NOMO-1 (cell line): ENCODE measurements at regions not wholly inside any gene's neighbourhood (a gene's known extent, or its start where the extent isn't known, plus 50 kb on each side); places are given as distances from the start of the nearest gene placed in this dataset.

Experiments used
- DNase-seq, 2 experiments: peaks; one replicate each; lab custom pipeline; 2025; ENCODE audit not compliant: unreplicated experiment in 2 of 2; lab: John Stamatoyannopoulos, UW

DNA sequence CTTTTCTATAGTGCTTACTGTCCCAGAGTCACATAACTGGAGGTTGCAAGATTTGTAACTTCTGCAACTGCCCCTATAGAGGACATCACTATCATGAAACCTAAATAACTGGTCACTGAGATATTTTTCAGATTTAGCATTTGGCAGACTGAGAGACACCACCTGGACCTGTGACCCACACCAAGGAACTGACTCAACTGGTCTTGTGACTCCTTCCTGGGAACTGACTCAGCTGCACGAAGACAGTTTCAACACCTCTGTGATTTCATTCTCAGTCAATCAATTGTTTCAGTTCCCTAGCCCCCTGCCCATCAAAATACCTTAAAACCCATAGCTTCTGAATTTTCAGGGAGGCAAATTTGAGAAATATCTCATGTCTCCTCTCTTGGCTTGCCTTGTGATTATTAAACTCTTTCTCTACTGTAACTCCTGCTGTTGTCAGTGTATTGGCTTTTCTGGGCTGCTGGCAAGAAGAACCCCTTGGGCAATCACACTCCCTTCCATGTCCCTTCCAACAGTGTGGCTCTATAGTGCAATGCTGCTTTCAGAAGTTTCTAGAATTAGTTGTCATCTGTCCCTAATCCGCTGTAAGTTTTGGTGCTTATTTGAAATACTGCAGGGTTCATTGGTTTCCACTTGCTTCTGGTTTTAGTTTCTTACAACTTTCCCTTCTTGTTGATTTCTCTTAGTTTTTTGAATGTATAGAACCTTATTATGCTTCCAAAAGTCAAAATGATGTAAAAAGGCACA is 127.8 kb upstream of the ADCY1 start:
- DNase-seq: no peak

- DNase-seq: no peak
Observed at GRCh38 chr7:45447296-45447695, 126.9 kb upstream of the ADCY1 start.

- no peak for DNase-seq
Observed at GRCh38 chr7:45450571-45451204, 123.5 kb upstream of the ADCY1 start.

DNA sequence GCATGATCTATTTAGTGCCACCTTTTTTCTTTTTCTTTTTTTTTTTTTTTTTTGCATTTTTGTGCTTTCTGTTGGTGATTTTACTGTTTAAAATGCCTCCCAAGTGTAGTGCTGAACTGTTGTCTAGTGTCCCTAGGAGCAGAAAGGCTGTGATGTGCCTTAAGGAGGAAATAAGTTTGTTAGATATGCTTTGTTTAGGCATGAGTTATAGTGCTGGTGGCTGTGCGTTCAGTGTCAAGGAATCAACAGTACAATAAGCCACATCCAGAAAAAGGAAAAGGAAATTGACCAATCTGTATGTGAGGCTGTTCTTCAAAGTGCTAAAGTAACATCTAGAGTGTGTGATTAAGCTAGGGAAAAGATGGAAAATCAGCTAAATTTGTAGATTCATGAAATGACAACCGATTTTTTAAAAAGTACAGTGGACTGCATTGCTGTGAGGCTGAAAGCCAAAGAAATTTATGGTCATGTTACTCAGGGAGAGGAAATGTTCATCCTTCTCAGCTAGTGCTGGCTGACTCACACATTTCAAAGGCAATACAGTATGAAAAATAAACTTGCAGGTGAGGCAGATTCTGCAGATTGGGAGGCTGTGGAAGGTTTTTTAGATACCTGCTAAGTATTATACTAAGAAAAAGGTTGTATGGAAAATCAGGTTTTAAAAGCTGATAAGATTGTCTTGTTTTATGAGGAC is 122.7 kb upstream of the ADCY1 start:
- peak in 1 of 2 experiments; percentile 33 for DNase-seq

- no peak for DNase-seq
Observed at GRCh38 chr7:45454771-45455170, 119.4 kb upstream of the ADCY1 start.

DNA sequence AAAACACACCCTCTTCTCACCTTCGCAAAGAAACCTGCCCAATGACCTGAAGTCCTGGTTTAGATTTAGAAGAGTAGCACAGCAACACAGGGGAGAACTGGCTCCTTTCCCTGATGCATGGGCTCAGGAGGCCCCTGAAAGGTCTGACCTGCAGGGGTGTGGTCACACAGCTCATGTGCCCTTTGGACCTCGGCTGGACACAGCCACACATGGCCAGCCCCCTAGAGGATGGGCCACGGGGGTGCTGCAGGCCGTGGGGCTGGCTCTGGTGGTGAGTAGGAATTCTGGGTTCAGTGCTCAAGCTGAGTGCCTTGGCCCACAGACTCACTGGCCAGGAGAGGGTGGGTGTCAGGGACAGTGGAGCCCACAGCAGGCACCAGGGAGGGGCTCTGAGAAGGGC is 118.5 kb upstream of the ADCY1 start:
- DNase-seq: no peak

DNA sequence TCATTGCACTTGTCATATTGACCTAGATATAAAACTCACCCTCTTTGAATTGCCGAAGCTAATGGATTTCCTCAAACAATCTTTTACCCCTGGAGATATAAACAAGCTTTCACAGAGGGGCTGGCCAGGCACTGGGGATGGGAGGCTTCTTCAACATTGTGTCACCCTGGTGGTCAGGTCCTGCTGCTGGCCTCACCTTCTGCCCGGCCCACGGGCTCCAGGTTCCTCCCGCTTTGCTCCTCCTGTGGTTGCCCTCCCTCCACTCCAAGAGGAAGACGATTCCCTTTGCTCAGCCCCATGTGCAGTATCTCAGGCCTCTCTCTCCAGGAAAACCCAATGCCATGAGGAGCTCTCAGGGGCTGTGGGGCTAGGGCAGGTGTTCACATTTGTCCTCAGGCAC is 118.1 kb upstream of the ADCY1 start:
- no peak for DNase-seq

DNA sequence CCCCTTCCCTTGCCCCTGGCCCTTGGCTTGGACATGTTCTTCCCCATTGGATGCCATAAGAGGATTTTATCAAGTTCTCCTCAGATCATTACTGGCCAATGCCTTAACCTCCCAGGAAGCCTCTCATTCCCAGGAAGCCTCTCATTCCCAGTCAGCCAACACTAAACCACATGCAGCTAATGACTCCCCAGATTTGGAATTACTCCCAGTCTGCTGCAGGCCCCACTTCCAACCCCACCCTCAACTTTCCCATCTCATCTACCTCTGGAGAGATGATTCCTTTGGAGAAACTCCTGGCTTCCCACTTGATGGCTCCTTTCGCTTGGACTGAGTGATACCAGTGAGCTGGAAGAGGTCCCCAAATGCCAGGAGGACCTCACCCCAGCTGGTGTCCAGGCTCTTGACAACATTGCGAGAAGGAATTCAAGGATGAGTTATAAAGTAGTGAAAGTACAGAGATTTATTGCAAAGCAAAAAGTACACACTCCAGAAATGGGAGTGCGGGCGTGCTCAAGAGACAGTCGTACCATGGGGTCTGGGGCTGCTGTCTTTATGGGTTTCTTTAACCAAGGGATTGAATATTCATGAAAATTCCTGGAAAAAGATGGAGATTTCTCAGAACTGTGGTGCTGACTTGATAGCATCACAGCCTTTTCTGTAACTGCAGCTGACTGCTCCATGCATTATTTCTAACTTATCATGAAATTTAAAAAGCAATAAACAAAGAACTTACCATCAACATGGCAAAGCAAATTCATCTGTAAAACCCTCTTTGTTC is 117.2 kb upstream of the ADCY1 start:
- DNase-seq: no peak

DNA sequence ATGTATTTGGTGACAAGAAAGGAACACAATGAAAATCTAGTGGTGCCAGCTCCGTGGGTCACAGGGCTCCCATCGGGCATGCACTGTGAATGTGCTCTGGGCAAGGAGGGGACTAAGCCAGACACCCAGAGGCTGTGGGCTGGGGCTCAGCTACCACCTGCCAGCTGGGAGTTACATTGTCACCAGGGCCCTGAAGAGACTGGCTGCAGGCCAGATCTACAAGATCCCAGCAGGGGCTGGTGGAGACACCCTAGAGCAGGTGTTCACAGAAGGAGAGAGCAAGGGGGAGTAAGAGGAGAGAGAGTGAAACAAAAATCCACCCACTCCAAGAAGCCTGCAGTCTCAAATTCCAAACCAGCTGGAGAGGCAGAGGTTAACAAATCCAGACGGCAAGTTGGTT is 116.6 kb upstream of the ADCY1 start:
- no peak for DNase-seq

DNA sequence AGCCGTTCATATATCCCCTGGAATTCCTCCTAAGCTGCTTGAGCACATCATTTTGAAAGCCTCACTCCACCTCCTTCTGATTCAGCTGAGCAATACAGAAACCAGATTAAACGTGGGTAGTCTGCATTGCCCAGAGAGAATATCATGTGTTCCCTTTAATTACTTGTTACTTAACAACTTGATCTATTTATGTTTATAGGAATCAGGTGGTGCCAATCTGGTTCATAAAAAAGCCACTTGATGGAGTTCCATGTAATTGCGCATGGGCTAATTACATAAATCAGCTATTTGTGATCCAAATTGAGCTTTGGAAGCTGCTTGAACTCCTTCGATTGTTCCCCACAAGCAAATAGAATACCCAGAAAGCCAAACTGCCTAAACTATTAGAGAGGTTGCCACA is 114.7 kb upstream of the ADCY1 start:
- DNase-seq: no peak

DNA sequence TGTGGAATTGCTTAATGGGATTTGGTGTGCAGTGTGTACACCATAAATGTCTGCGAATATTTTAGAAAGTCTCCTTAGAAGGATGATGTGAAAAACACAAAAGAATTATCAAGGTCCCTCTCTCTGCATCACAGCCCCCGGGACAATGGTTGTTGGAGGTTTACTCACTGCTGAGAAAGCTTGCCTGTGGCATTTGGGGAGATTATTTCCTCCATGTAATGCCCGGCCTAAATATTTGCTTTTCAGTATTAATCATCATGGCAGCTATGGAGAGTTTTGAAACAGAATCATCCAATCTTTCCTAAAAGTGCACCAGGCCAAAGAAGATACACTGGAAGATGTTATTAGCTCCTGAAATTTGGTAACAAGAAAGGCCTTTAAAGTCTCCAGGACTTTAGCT is 113.8 kb upstream of the ADCY1 start:
- no peak for DNase-seq

- DNase-seq: no peak
Observed at GRCh38 chr7:45461026-45461425, 113.1 kb upstream of the ADCY1 start.

DNA sequence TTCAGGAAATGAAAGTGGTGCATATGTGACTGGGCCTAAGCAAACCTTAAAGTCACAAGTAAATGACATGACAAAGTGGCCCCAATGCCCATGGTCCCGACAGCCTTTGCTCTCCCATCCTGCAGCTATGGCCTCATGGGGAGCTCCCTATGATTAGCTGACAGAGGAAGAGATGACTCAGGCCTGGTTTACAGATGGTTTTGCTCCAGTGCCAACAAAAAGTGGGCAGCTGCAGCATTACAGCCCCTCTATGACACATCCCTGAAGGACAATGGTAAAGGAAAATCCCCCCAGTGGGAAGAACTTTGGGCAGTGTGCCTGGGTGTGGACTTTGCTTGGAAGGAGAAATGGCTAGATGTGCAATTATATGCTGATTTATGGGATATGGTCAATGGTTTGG is 105.1 kb upstream of the ADCY1 start:
- DNase-seq: no peak

DNA sequence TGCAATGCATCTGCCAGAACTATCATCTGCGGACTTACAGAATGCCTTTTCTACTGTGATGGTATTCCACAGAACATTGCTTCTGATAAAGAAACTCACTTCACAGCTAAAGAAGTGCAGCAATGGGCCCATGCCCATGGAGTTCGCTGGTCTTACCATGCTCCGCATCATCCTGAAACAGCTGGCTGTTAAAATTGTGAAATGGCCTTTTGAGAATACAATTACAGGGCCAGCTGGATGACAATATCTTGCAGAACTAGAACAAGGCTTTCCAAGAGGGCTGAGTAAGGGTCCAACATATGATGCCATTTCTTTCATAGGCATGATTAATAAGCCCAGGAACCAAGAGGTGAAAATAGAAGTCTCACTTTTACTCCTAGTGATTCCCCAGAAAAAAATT is 104.1 kb upstream of the ADCY1 start:
- no peak for DNase-seq

DNA sequence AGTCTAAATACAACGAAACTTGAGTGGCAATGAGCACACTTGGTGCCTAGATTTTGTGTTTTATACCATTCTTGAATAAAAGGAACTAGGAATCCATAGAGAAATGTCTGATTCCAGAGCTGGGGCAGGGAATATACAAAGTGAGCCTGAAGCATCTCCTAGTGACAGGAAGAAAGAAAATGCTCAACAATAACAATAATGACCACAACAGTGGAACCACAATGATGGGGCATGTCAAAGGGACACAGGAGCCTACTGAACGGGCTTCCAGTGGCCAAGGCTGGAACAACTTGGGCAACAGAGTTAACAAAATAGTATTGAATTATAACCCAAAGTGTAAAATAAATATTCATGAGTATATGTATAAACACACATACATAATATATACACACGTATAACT is 94.4 kb upstream of the ADCY1 start:
- DNase-seq: no peak

DNA sequence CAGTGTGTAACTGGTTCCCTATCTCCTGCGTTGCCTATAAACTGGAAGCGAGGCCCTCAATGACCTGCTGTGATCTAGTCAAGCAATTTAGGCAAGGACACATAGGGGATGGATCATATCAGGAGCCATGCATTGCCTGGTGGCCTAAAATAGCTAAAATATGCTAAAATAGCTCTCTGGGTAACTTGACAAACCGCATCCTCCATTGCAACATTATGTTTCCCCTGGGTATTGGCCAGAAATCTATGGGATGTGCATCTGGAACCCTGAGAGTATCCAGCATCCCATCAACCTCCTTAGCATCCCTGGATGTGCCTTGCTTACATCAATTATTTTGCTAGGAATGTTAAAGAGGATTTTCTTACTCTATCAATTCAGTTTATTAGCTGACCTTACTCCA is 91.7 kb upstream of the ADCY1 start:
- no peak for DNase-seq

DNA sequence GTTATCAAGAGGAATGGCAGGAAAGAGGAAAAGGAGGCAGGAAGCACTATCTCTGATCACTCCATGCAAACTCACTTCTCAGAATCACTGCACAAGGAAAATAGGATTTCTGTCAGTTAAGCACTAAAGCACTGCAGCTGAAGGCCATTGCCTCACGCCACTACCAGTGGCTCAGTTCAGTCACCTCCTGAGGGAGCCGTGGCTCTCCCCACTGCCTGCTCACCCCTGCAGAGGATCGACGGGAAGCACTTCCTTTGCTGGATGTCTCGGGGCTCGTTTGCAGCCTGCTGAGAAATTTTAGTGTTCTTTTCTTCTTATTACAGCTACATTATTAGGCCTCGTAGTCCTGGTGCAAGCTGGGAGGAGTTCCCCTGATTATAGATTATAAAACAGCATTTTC is 90.1 kb upstream of the ADCY1 start:
- DNase-seq: no peak

DNA sequence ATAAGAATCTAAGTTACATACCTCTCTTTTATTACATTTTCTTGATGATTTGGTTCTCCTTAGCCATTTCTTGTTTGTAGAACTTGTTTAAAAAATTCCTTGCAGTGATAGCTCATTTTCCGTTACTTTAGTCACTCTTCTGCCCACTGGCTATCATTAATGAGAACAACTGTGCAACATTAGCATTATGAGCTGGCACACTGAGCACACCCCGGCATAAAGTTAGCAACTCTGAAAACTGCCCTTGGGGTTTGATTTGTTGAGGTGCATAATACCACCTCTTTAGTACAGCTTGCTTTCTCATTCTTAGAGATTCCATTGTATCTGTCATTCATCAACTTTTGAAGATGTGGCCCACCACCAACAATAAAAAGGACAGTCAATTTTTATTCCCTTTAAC is 87.6 kb upstream of the ADCY1 start:
- DNase-seq: no peak

DNA sequence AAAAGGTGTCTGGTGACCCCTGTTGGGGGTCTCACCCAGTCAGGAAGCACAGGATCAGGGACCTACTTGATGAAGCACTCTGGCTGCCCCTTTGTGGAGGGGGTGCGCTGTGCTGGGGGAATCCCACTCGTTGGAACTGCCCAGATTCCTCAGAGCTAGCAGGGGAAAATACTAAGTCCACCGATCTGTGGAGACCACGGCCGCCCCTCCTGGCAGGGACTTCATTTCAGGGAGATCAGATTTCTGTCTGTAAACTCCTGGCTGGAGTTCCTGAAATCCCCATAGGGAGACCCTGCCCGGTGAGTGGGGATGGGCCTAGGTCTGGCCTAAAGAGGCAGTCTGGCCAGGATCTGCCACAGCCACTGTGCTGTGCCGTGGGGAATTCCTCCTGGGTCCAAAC is 79.3 kb upstream of the ADCY1 start:
- DNase-seq: no peak

DNA sequence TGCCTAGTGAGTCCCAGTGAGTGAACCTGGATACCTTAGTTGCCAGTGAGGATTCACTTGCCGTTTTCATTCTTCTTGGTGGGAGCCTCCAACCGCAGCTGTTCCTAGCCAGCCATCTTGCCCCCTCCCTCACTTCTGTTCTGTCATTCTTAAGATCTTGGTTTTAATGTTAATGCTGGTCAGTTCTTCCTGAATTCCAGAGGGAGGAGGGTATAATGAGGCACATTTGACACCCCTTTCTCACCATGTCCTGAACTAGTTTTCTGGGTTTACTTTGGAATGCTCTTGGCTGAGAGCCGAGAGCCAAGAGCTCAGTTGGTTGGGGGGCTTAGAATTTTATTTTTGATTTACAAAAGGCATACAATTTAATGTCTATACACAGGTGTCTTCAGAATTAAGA is 78.5 kb upstream of the ADCY1 start:
- no peak for DNase-seq

DNA sequence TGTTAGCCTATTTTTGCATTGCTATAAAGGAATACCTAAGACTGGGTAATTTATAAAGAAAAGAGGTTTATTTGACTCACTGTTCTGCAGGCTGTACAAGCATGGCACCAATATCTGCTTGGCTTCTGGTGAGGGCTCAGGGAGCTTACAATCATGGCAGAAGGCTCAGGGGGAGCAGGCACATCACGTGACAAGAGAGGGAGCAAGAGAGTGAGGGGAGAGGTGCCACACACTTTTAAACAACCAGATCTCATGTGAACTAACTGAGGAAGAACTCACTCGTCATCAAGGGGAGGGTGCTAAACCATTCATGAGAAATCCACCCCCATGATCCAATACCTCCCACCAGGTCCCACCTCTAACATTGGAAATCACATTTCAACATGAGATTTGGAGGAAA is 73.9 kb upstream of the ADCY1 start:
- no peak for DNase-seq
